NCI-H1105 treated with DMSO at 0.1 percent for 48 hours (cell line): ENCODE measurements at regions not wholly inside any gene's neighbourhood (a gene's known extent, or its start where the extent isn't known, plus 50 kb on each side); places are given as distances from the start of the nearest gene placed in this dataset.

Experiments used
- DNase-seq: peaks from one replicate; lab custom pipeline; 2025; lab: John Stamatoyannopoulos, UW

- DNase-seq = no peak
Measured at GRCh38 chr7:54810401-54810800, 51.4 kb upstream of the SEC61G start.

GRCh38 chr7:54811041-54811845 is 52.2 kb upstream of the SEC61G start:
- no peak for DNase-seq

- no peak for DNase-seq
Measured at GRCh38 chr7:54811846-54812254, 52.8 kb upstream of the SEC61G start.

- no peak for DNase-seq
Measured at GRCh38 chr7:54812756-54813322, 53.8 kb upstream of the SEC61G start.

- DNase-seq = no peak
Measured at GRCh38 chr7:54813398-54813797, 54.4 kb upstream of the SEC61G start.

- DNase-seq = no peak
Measured at GRCh38 chr7:54814401-54814800, 55.4 kb upstream of the SEC61G start.

- no peak for DNase-seq
Measured at GRCh38 chr7:54817152-54817551, 58.1 kb upstream of the SEC61G start.

- DNase-seq = no peak
Measured at GRCh38 chr7:54823776-54824175, 64.8 kb upstream of the SEC61G start.

- DNase-seq = no peak
Measured at GRCh38 chr7:54824655-54825054, 65.6 kb upstream of the SEC61G start.

- no peak for DNase-seq
Measured at GRCh38 chr7:54825368-54825767, 66.4 kb upstream of the SEC61G start.

- DNase-seq = no peak
Measured at GRCh38 chr7:54827734-54828133, 68.7 kb upstream of the SEC61G start.

- DNase-seq = no peak
Measured at GRCh38 chr7:54831046-54831643, 72.1 kb upstream of the SEC61G start.

GRCh38 chr7:54831644-54832095 is 72.7 kb upstream of the SEC61G start:
- no peak for DNase-seq

- DNase-seq = no peak
Measured at GRCh38 chr7:54833001-54833467, 74.0 kb upstream of the SEC61G start.

GRCh38 chr7:54837168-54837567 is 78.2 kb upstream of the SEC61G start:
- no peak for DNase-seq

- DNase-seq = no peak
Measured at GRCh38 chr7:54837761-54838160, 78.8 kb upstream of the SEC61G start.

- no peak for DNase-seq
Measured at GRCh38 chr7:54838175-54838910, 79.3 kb upstream of the SEC61G start.

- DNase-seq = peak; percentile 5
Measured at GRCh38 chr7:54839575-54840213, 80.7 kb upstream of the SEC61G start.

- DNase-seq = no peak
Measured at GRCh38 chr7:54841772-54842697, 83.0 kb upstream of the SEC61G start.

- no peak for DNase-seq
Measured at GRCh38 chr7:54843841-54844355, 84.9 kb upstream of the SEC61G start.

GRCh38 chr7:54846273-54846672 is 87.3 kb upstream of the SEC61G start:
- DNase-seq = no peak
